HCT116 (cell line): ENCODE measurements at regions not wholly inside any gene's neighbourhood (a gene's known extent, or its start where the extent isn't known, plus 50 kb on each side); places are given as distances from the start of the nearest gene placed in this dataset.

ENCODE experiments used
- ATAC-seq: fragments of 200-7000 bp; cut with Tn5 transposase; 2 replicates; pipeline ENCODE4 v1.9.1; 2020; ENCODE audit warnings: mild to moderate bottlenecking, moderate library complexity
- BruUV-seq: library from RNA; stranded (reverse); fragments of 400-500 nt; replicated peaks from 2 replicates; lab custom pipeline; 2021; lab: Mats Ljungman, UMichigan
- CTCF ChIA-PET: fragments of 300-600 bp; sonication (Branson Sonifier 250); formaldehyde crosslinking; loops from one replicate; lab custom pipeline; 2021; ENCODE audit warnings: antibody characterized with exemption; lab: Charles Lee
- POLR2A ChIA-PET: fragments of 300-600, 350-600 bp; sonication (Branson Sonifier 250); formaldehyde crosslinking; loops from one replicate; lab custom pipeline; 2021; ENCODE audit warnings: antibody characterized with exemption; lab: Charles Lee
- RAD21 ChIA-PET, 2 experiments: fragments of 300-600 bp; sonication (Branson Sonifier 250); formaldehyde crosslinking; loops; one replicate each; lab custom pipeline; 2023; ENCODE audit warnings: low total read pairs in 2 of 2; ENCODE audit not compliant: uncharacterized antibody in 2 of 2, unreplicated experiment in 2 of 2, low non-redundant PET in 1 of 2; lab: Charles Lee
- DNase-seq: peaks from one replicate; pipeline ENCODE4 v3.0.0-alpha.2; 2010; ENCODE audit warnings: low read depth, low spot score
- H2AFZ ChIP-seq: fragments of 200-600 bp; shearing (Covaris generic), sonication (generic); 2 replicates; pipeline ENCODE4 v1.6.1; 2017; ENCODE audit warnings: low read depth, mixed run types, mixed read lengths, antibody characterized with exemption, low read length; ENCODE audit not compliant: poor library complexity, severe bottlenecking
- H3K27ac ChIP-seq: 2 replicates; pipeline ENCODE4 v1.5.1; 2012; ENCODE audit warnings: low read depth, low read length
- H3K27me3 ChIP-seq: fragments of 200-600 bp; sonication (generic); 2 replicates; pipeline ENCODE4 v1.6.1; 2016; ENCODE audit warnings: mixed run types, low read length, mixed read lengths; ENCODE audit not compliant: insufficient read depth
- H3K36me3 ChIP-seq, 2 experiments: fragments of 200-500 bp in 1 of 2; fragments of 200-600 bp in 1 of 2; sonication (Bioruptor generic) in 1 of 2; sonication (generic) in 1 of 2; 2 replicates each; pipeline versions ENCODE4 v1.5.1 to v1.6.1; 2014 to 2016; ENCODE audit warnings: low read length in 2 of 2, inconsistent platforms in 1 of 2, mixed read lengths in 1 of 2, mixed run types in 1 of 2; ENCODE audit not compliant: insufficient read depth in 2 of 2, control insufficient read depth in 1 of 2
- H3K4me1 ChIP-seq, 2 experiments: fragments of 200-600 bp in 1 of 2; sonication (generic) in 1 of 2; 2 replicates each; pipeline versions ENCODE4 v1.5.1 to v1.6.1; 2012 to 2017; ENCODE audit warnings: low read length in 2 of 2, inconsistent platforms in 1 of 2, mild to moderate bottlenecking in 1 of 2, mixed read lengths in 1 of 2, mixed run types in 1 of 2, moderate library complexity in 1 of 2; ENCODE audit not compliant: insufficient read depth in 2 of 2, control insufficient read depth in 1 of 2
- H3K4me2 ChIP-seq: fragments of 200-600 bp; sonication (generic); 2 replicates; pipeline ENCODE4 v1.6.1; 2017; ENCODE audit warnings: mixed run types, low read length, mixed read lengths
- H3K4me3 ChIP-seq, 2 experiments: fragments of 200-600 bp in 1 of 2; sonication (generic) in 1 of 2; replicated peaks in 1 of 2; 2 replicates each; pipeline ENCODE4 v1.5.1; 2011 to 2016; ENCODE audit warnings: low read length in 2 of 2, control low read depth in 1 of 2, low read depth in 1 of 2, mild to moderate bottlenecking in 1 of 2, mixed read lengths in 1 of 2, mixed run types in 1 of 2
- H3K79me2 ChIP-seq: fragments of 200-600 bp; sonication (generic); 2 replicates; pipeline ENCODE4 v1.6.1; 2017; ENCODE audit warnings: mild to moderate bottlenecking, mixed run types, low read length, moderate library complexity, mixed read lengths; ENCODE audit not compliant: insufficient read depth
- H3K9ac ChIP-seq: fragments of 200-600 bp; sonication (generic); 2 replicates; pipeline ENCODE4 v1.6.1; 2016; ENCODE audit warnings: low read length, mixed read lengths
- H3K9me2 ChIP-seq: fragments of 200-600 bp; sonication (generic), shearing (Covaris generic); 2 replicates; pipeline ENCODE4 v1.6.1; 2017; ENCODE audit warnings: mixed run types, mild to moderate bottlenecking, moderate library complexity; ENCODE audit not compliant: insufficient read depth
- H3K9me3 ChIP-seq, 2 experiments: fragments of 200-500 bp in 1 of 2; fragments of 200-600 bp in 1 of 2; sonication (Bioruptor generic) in 1 of 2; sonication (generic) in 1 of 2; 2 replicates each; pipeline ENCODE4 v1.6.1; 2014 to 2017; ENCODE audit warnings: low read length in 2 of 2, mixed read lengths in 2 of 2, inconsistent platforms in 1 of 2, low read depth in 1 of 2, mild to moderate bottlenecking in 1 of 2, mixed run types in 1 of 2, moderate library complexity in 1 of 2; ENCODE audit not compliant: control insufficient read depth in 1 of 2, insufficient read depth in 1 of 2
- H4K20me1 ChIP-seq: fragments of 200-600 bp; sonication (generic), shearing (Covaris generic); 2 replicates; pipeline ENCODE4 v1.6.1; 2017; ENCODE audit warnings: mixed run types, mild to moderate bottlenecking, moderate library complexity; ENCODE audit not compliant: insufficient read depth
- CBX3 ChIP-seq: IDR thresholded peaks from 2 replicates; pipeline ENCODE4 v1.6.1; 2012; ENCODE audit warnings: low read depth
- EGR1 ChIP-seq: IDR thresholded peaks from 2 replicates; pipeline ENCODE4 v1.6.1; 2012; ENCODE audit warnings: low read depth
- EZH2 ChIP-seq: fragments of 200-600 bp; sonication (generic); IDR thresholded peaks from 2 replicates; pipeline ENCODE4 v1.6.1; 2017; ENCODE audit warnings: antibody characterized with exemption, mixed run types
- FOSL1 ChIP-seq: IDR thresholded peaks from 2 replicates; pipeline ENCODE4 v1.6.1; 2012; ENCODE audit warnings: low read depth
- JUND ChIP-seq: IDR thresholded peaks from 2 replicates; pipeline ENCODE4 v1.6.1; 2012
- POLR2AphosphoS5 ChIP-seq: IDR thresholded peaks from 2 replicates; pipeline ENCODE4 v1.6.1; 2011; ENCODE audit warnings: mild to moderate bottlenecking, low read depth, low read length, moderate library complexity
- RAD21 ChIP-seq: IDR thresholded peaks from 2 replicates; pipeline ENCODE4 v1.6.1; 2012; ENCODE audit warnings: low read depth, mild to moderate bottlenecking
- SIN3A ChIP-seq: IDR thresholded peaks from 2 replicates; pipeline ENCODE4 v1.6.1; 2012; ENCODE audit warnings: low read depth
- SP1 ChIP-seq: IDR thresholded peaks from 2 replicates; pipeline ENCODE4 v1.6.1; 2012; ENCODE audit warnings: low read depth
- SRF ChIP-seq: IDR thresholded peaks from 2 replicates; pipeline ENCODE4 v1.6.1; 2012; ENCODE audit warnings: low read depth
- TCF7L2 ChIP-seq: IDR thresholded peaks from 2 replicates; pipeline ENCODE4 v1.7.0; 2011; ENCODE audit warnings: borderline replicate concordance, inconsistent platforms; ENCODE audit not compliant: insufficient read depth, insufficient read length; ENCODE audit errors: extremely low read depth
- YY1 ChIP-seq: IDR thresholded peaks from 2 replicates; pipeline ENCODE4 v1.6.1; 2011; ENCODE audit warnings: low read length, low read depth, moderate library complexity, mild to moderate bottlenecking; ENCODE audit not compliant: insufficient replicate concordance; ENCODE audit errors: extremely low read depth
- ZFX ChIP-seq: fragments of 450-650 bp; IDR thresholded peaks from 2 replicates; pipeline ENCODE4 v1.6.1; 2017
- ZNF274 ChIP-seq: fragments of 200-500 bp; sonication (Bioruptor generic); IDR thresholded peaks from 2 replicates; pipeline ENCODE4 v1.6.1; 2014; ENCODE audit warnings: mild to moderate bottlenecking, low read depth, low read length, inconsistent platforms
- intact Hi-C: fragments of 100-400 bp; cut with micrococcal nuclease; formaldehyde crosslinking; loops from 2 replicates; pipeline ENCODE4 v1.10.0; 2022
- TF ChIP-seq, protein P1 (sequence below): IDR thresholded peaks from 2 replicates; pipeline ENCODE4 v1.6.1; 2012

DNA sequence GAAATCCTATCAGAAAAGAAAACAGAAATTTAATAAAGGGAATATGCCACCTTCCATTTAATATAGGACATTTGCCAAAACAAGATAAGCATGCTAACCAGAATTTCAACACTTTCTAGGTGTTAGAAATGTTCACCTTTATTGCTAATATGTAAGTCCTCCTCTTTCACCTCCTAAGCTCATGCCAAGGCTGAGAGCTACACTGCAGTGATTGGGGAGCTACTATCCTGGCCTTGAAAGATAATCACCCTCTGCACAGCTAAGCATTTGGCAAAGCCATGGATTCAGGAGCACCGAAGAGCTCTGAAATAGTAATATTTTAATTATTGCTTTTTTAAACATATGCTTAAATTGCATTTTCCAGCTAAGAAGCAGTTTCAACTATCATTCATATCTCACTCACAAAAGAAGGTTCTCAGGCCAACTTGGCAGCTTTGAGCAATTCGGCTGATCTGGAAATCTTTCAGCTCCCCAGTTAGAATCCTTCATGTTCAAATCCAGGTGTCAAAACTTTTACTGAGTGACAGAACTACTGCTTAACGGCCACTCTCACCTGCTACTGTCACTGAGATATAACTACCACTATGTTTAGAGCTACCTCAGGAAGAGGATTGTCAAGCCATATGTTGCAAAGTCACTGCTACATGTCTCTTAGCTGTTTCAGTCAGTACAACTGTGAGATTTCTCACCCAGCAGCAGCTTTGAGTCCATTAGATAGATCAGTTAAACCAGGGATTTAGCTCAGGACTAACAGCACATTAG is 302.0 kb downstream of the NFIB start (continued):
- no peak for TF ChIP-seq TCF7L2
- no peak for TF ChIP-seq SIN3A
- no peak for TF ChIP-seq EGR1
- TF ChIP-seq, protein P1, sequence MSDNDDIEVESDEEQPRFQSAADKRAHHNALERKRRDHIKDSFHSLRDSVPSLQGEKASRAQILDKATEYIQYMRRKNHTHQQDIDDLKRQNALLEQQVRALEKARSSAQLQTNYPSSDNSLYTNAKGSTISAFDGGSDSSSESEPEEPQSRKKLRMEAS, result no peak
- TF ChIP-seq YY1, result no peak
- no peak for TF ChIP-seq RAD21
- TF ChIP-seq SP1, result no peak
- no peak for TF ChIP-seq CBX3

DNA sequence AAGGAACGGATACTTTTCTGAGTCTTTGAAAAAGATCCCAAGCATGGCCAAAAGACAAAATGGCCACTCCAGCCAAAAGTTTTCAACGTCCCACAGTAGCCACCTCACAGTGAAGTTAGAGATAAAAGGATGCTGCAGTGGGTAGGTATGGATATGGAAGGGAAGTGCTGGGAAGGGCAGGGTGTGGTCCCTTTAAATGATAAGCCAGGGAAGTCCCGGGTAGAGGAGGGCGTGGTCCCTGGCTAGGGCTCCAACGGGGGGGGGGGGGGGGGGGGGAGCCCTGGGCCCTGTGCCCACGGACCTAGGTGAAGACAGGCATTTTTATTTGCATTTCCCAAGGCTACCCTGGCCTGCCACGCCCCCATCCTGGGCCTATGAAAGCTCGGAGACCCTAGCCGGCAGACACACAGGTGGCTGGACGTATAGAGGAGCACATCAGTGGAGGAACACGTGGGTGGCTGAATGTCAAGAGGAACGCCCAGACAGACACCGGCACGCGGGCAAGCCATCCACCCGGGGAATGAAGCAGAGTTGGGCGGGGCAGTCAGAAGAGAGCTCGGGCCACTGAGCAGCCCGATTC is 306.7 kb downstream of the NFIB start:
- no peaks in the 10 kb centered on the region for H3K79me2 ChIP-seq
- intact Hi-C loops, result no loop called here
- no peak for ATAC-seq
- DNase-seq, result no peak
- CTCF ChIA-PET, result no interaction called here
- TF ChIP-seq EGR1, result no peak
- no peak for TF ChIP-seq SRF
- TF ChIP-seq EZH2, result no peak
- no peak for TF ChIP-seq ZNF274
- TF ChIP-seq CBX3, result no peak
- TF ChIP-seq RAD21, result no peak
- TF ChIP-seq JUND, result no peak
- no peak for TF ChIP-seq FOSL1
- TF ChIP-seq POLR2AphosphoS5, result no peak
- no peak for TF ChIP-seq ZFX
- no peak overlapping the region for H3K9ac ChIP-seq
- H3K4me1 ChIP-seq, result no peaks in the 10 kb centered on the region
- H3K27ac ChIP-seq, result no peak overlapping the region
- H3K9me3 ChIP-seq, result peaks cover 0 to 3% of the 10 kb centered on the region in 2 experiments; a peak in 1 of 4 replicates
- H3K4me3 ChIP-seq, result no peak overlapping the region
- BruUV-seq, result no TSS peak
- H4K20me1 ChIP-seq, result no peaks in the 10 kb centered on the region
- no peaks in the 10 kb centered on the region for H3K27me3 ChIP-seq
- no peak overlapping the region for H2AFZ ChIP-seq
- RAD21 ChIA-PET, result no interaction called here
- no peaks in the 10 kb centered on the region for H3K36me3 ChIP-seq
- H3K9me2 ChIP-seq, result no peaks in the 10 kb centered on the region
- H3K4me2 ChIP-seq, result no peak overlapping the region
- POLR2A ChIA-PET, result no interaction called here
